ENCODE measurements at regions not wholly inside any gene's neighbourhood (a gene's known extent, or its start where the extent isn't known, plus 50 kb on each side); places are given as distances from the start of the nearest gene placed in this dataset.

GRCh38 chr3:94379264-94379663, 316.4 kb downstream of the NSUN3 start:
- WGBS, 2 donors, result 94 to 95% methylated on average over 2 of the region's 2 CpGs
- Histone ChIP-seq H3K27ac (ENCODE audit: low read depth in 1 of 2, low read length in 1 of 2) (no peak overlapping the region), H3K9me3 (ENCODE audit: control insufficient read depth in 4 of 4, insufficient read depth in 3 of 4, low read length in 3 of 4) (peaks cover 0 to 3% (median 0%) of the 10 kb centered on the region in 4 donors), H3K9ac (ENCODE audit: insufficient read depth in 1 of 2, low read length in 2 of 2) (no peak overlapping the region), H3K4me1 (ENCODE audit: control insufficient read depth in 5 of 5, insufficient read depth in 5 of 5, low read length in 5 of 5) (no peaks in the 10 kb centered on the region), H3K4me3 (no peak overlapping the region), H3K27me3 (ENCODE audit: control insufficient read depth in 3 of 3, insufficient read depth in 3 of 3, low read length in 2 of 3) (no peaks in the 10 kb centered on the region), H3K36me3 (ENCODE audit: control insufficient read depth in 4 of 4, insufficient read depth in 4 of 4, low read length in 4 of 4) (no peaks in the 10 kb centered on the region)
- ATAC-seq (ENCODE audit: insufficient read depth, low FRiP score) (no peak), DNase-seq (no peak)
- no peak for TF ChIP-seq CTCF (IDR thresholded peaks at IDR 0.05; ENCODE audit: control extremely low read depth, extremely low read depth)

GRCh38 chr3:94394885-94395284, 332.0 kb downstream of the NSUN3 start:
- Histone ChIP-seq H3K27ac (ENCODE audit: low read depth in 1 of 2, low read length in 1 of 2) (no peak overlapping the region), H3K9ac (ENCODE audit: insufficient read depth in 1 of 2, low read length in 2 of 2) (no peak overlapping the region), H3K4me3 (no peak overlapping the region), H3K9me3 (ENCODE audit: control insufficient read depth in 4 of 4, insufficient read depth in 3 of 4, low read length in 3 of 4) (no peaks in the 10 kb centered on the region), H3K27me3 (ENCODE audit: control insufficient read depth in 3 of 3, insufficient read depth in 3 of 3, low read length in 2 of 3) (no peaks in the 10 kb centered on the region), H3K36me3 (ENCODE audit: control insufficient read depth in 4 of 4, insufficient read depth in 4 of 4, low read length in 4 of 4) (no peaks in the 10 kb centered on the region), H3K4me1 (ENCODE audit: control insufficient read depth in 5 of 5, insufficient read depth in 5 of 5, low read length in 5 of 5) (no peaks in the 10 kb centered on the region)
- DNase-seq (no peak), ATAC-seq (ENCODE audit: insufficient read depth, low FRiP score) (no peak)
- WGBS, 2 donors, result 87 to 88% methylated on average over 5 of the region's 5 CpGs
- no peak for TF ChIP-seq CTCF (IDR thresholded peaks at IDR 0.05; ENCODE audit: control extremely low read depth, extremely low read depth)

DNA sequence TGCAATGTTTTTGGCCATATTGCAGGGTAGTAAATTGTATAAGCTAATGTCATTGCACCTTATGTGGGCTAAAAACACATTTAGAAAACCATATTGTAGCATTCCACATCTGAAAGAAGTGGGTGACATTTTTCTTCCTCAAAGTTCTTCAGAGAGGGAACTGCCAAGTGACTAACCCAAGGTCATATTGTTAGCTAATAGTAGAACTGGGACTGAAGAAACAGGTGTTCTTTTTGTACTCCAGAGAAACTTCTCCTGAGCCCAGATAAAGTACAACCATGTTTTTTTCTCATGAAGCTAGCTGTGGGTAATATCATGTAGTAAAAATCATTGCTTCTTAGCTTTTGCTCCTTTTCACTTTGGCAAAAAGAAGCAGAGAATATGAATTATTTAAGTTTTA, 333.0 kb downstream of the NSUN3 start:
- Histone ChIP-seq H3K36me3 (ENCODE audit: control insufficient read depth in 4 of 4, insufficient read depth in 4 of 4, low read length in 4 of 4) (no peaks in the 10 kb centered on the region), H3K4me1 (ENCODE audit: control insufficient read depth in 5 of 5, insufficient read depth in 5 of 5, low read length in 5 of 5) (no peaks in the 10 kb centered on the region), H3K4me3 (no peak overlapping the region), H3K27me3 (ENCODE audit: control insufficient read depth in 3 of 3, insufficient read depth in 3 of 3, low read length in 2 of 3) (no peaks in the 10 kb centered on the region), H3K9ac (ENCODE audit: insufficient read depth in 1 of 2, low read length in 2 of 2) (no peak overlapping the region), H3K27ac (ENCODE audit: low read depth in 1 of 2, low read length in 1 of 2) (no peak overlapping the region), H3K9me3 (ENCODE audit: control insufficient read depth in 4 of 4, insufficient read depth in 3 of 4, low read length in 3 of 4) (no peaks in the 10 kb centered on the region)
- TF ChIP-seq CTCF (IDR thresholded peaks at IDR 0.05; ENCODE audit: control extremely low read depth, extremely low read depth), result no peak
- DNase-seq (no peak), ATAC-seq (ENCODE audit: insufficient read depth, low FRiP score) (no peak)

GRCh38 chr3:94398036-94398435, 335.2 kb downstream of the NSUN3 start:
- Histone ChIP-seq H3K9me3 (ENCODE audit: control insufficient read depth in 4 of 4, insufficient read depth in 3 of 4, low read length in 3 of 4) (no peaks in the 10 kb centered on the region), H3K4me1 (ENCODE audit: control insufficient read depth in 5 of 5, insufficient read depth in 5 of 5, low read length in 5 of 5) (no peaks in the 10 kb centered on the region), H3K36me3 (ENCODE audit: control insufficient read depth in 4 of 4, insufficient read depth in 4 of 4, low read length in 4 of 4) (no peaks in the 10 kb centered on the region), H3K27me3 (ENCODE audit: control insufficient read depth in 3 of 3, insufficient read depth in 3 of 3, low read length in 2 of 3) (no peaks in the 10 kb centered on the region), H3K4me3 (no peak overlapping the region), H3K27ac (ENCODE audit: low read depth in 1 of 2, low read length in 1 of 2) (no peak overlapping the region), H3K9ac (ENCODE audit: insufficient read depth in 1 of 2, low read length in 2 of 2) (no peak overlapping the region)
- WGBS, 2 donors, result 72 to 77% methylated on average over 1 of the region's 1 CpG
- ATAC-seq (ENCODE audit: insufficient read depth, low FRiP score), result no peak
- no peak for DNase-seq
- no peak for TF ChIP-seq CTCF (IDR thresholded peaks at IDR 0.05; ENCODE audit: control extremely low read depth, extremely low read depth)
